Activated CD4-positive, alpha-beta memory T cell treated with anti-CD3 and anti-CD28 coated beads for 36 hours (primary cell): ENCODE measurements at regions not wholly inside any gene's neighbourhood (a gene's known extent, or its start where the extent isn't known, plus 50 kb on each side); places are given as distances from the start of the nearest gene placed in this dataset.
A peak's percentile ranks its signal among the peaks of the same experiment; 100 is the strongest.

Experiments used
- CTCF ChIA-PET: fragments of 350-600 bp; sonication (Branson Sonifier 250); formaldehyde crosslinking; loops from one replicate; lab custom pipeline; 2021; ENCODE audit warnings: antibody characterized with exemption, inconsistent platforms; lab: Charles Lee
- POLR2A ChIA-PET: fragments of 350-600 bp; sonication (Branson Sonifier 250); formaldehyde crosslinking; loops from one replicate; lab custom pipeline; 2021; ENCODE audit warnings: antibody characterized with exemption; lab: Charles Lee
- DNase-seq: peaks from one replicate; pipeline ENCODE4 v3.0.0-alpha.2; 2020
- H3K27ac Mint-ChIP-seq: one replicate; pipeline ENCODE4 v1.8.0; 2021; ENCODE audit warnings: mixed read lengths
- H3K27me3 Mint-ChIP-seq: one replicate; pipeline ENCODE4 v1.8.0; 2021; ENCODE audit warnings: mixed read lengths
- H3K36me3 Mint-ChIP-seq: one replicate; pipeline ENCODE4 v1.8.0; 2021; ENCODE audit warnings: mixed read lengths
- H3K4me1 Mint-ChIP-seq: one replicate; pipeline ENCODE4 v1.8.0; 2021; ENCODE audit warnings: low read depth, mixed read lengths
- H3K4me3 Mint-ChIP-seq: one replicate; pipeline ENCODE4 v1.8.0; 2021; ENCODE audit warnings: mild to moderate bottlenecking, mixed read lengths
- H3K9me3 Mint-ChIP-seq: one replicate; pipeline ENCODE4 v1.8.0; 2021; ENCODE audit warnings: mixed read lengths
- intact Hi-C: fragments of 100-400 bp; cut with micrococcal nuclease; formaldehyde crosslinking; loops from one replicate; pipeline ENCODE4 v1.15.1; 2023

DNA sequence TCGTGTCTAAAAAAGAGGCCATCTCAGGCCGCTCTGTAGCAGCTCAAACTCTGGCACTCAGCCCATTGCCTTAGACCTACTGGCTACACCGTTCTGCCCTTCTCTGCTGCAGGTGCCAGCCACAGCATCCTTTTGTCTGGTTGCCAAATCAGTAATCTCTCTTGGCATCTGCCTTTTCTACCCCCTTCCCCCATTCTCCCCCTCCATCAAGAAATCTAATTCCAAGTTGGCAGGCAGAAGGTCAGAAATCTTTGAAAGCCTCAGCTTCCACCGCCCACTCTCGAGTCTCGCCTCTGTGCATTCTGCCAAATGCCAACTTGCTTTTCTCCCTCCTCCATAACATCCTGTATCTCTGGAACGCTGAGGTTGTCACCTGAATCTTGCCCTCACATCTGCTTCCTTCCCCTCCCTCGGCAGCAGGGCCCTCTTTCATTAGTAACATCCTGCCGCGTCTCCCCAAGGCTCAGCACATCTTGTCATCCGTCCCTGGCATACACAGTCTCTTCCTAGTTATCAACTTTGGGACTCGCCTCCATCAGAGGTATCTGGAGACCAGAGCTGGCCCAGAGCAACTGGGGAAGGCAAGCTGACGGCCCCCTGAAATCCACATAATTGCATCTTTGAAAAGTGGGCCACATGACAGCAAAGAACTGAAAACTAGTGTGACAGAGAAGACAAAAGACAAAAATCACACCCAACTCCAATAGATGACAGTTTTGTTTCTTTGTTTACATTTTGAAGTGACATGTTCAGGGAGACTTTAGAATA lies 312.0 kb upstream of the CCDC54 start:
- CTCF ChIA-PET: interaction anchor here (0.6 to 1.4 kb wide), 10 partner anchors 10 to 1599 kb away, joined by 3 to 7 read pairs (median 3); no protein-coding TSS in a partner anchor
- Mint-ChIP-seq H3K4me3 (no peak overlapping the region), H3K4me1 (peaks cover 18% of the 10 kb centered on the region), H3K9me3 (no peaks in the 10 kb centered on the region), H3K27ac (no peak overlapping the region), H3K36me3 (no peaks in the 10 kb centered on the region), H3K27me3 (peaks cover 9% of the 10 kb centered on the region)
- intact Hi-C loops: loop anchor here (10.0 kb wide), 2 partner anchors 460 to 1550 kb away; no protein-coding TSS in a partner anchor
- POLR2A ChIA-PET: no interaction called here
- DNase-seq: peak; percentile 20

DNA sequence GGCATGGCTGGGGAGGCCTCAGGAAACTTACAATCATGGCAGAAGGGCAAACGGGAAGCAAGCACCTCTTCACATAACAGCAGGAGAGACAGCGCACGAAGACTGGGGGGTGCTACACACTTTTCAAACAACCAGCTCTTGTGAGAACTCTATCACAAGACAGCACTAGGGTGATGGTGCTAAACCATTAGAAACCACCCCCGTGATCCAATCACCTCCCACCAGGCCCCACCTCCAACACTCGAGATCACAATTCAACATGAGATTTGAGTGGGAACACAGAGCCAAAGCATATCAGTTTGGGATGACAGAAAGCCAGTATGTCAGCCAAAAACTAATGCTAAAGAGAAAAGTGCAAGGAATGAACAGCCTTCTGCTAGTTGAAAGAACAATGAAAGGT lies 309.8 kb upstream of the CCDC54 start:
- CTCF ChIA-PET: no interaction called here
- Mint-ChIP-seq H3K27ac (no peak overlapping the region), H3K4me3 (no peak overlapping the region)

DNA sequence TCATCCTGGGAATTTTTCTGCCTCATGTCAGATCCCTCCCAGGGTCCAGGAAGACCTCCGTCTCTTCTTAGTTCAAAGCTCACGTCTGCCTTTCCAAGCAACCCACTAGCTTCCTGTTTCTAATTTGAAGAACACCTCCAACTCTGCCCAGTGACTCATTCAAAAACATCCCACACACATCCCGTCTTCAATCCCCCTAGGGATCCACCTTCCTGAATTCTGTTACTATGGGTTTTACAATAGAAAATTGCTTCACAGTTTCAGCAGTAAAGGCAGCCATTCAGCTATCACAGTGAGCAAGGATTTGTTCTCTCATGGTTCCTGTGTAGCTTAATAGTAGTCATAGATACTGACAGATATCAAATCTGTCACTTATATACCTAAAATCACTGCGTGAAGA lies 308.3 kb upstream of the CCDC54 start:
- Mint-ChIP-seq H3K27me3 (peaks cover 4% of the 10 kb centered on the region), H3K36me3 (no peaks in the 10 kb centered on the region), H3K4me3 (no peak overlapping the region), H3K9me3 (no peaks in the 10 kb centered on the region), H3K4me1 (peaks cover 18% of the 10 kb centered on the region), H3K27ac (no peak overlapping the region)
- DNase-seq: no peak
- intact Hi-C loops: loop anchor here (10.0 kb wide), 2 partner anchors 464 to 1554 kb away; no protein-coding TSS in a partner anchor
- CTCF ChIA-PET: no interaction called here
- POLR2A ChIA-PET: no interaction called here

More for the DNA sequence above, 309.8 kb upstream of the CCDC54 start:
- intact Hi-C loops: loop anchor here (10.0 kb wide), 2 partner anchors 463 to 1553 kb away; no protein-coding TSS in a partner anchor
- Mint-ChIP-seq H3K4me1 (peaks cover 18% of the 10 kb centered on the region), H3K36me3 (no peaks in the 10 kb centered on the region), H3K9me3 (no peaks in the 10 kb centered on the region), H3K27me3 (peaks cover 9% of the 10 kb centered on the region)
- DNase-seq: no peak
- POLR2A ChIA-PET: no interaction called here

DNA sequence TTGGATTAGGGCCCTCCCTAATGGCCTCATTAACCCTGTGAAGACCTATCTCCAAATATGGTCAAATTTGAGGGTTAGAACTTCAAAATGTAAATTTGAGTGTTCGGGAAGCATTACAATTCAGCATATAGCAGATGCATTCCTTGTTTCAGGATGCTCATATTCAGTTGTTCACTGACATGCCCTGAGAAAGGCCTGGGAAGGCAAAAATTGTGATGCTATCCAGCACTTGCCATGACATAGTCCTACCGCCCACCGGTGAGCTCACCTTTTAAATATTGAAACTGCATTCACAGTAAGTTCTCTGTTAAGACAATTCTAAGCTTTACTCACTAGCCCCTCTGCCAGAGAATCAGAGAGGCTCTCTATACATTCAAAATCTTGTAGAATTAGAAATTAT lies 300.3 kb upstream of the CCDC54 start:
- no peaks in the 10 kb centered on the region for H3K9me3 Mint-ChIP-seq
- ChIA-PET POLR2A (no interaction called here), CTCF (no interaction called here)
- no peaks in the 10 kb centered on the region for H3K36me3 Mint-ChIP-seq
- no peak overlapping the region for H3K4me3 Mint-ChIP-seq
- no peak for DNase-seq
- no peaks in the 10 kb centered on the region for H3K27me3 Mint-ChIP-seq
- intact Hi-C loops: no loop called here
- no peak overlapping the region for H3K27ac Mint-ChIP-seq
- H3K4me1 Mint-ChIP-seq: no peaks in the 10 kb centered on the region

- Mint-ChIP-seq H3K9me3 (no peaks in the 10 kb centered on the region), H3K4me1 (no peaks in the 10 kb centered on the region), H3K27ac (no peak overlapping the region), H3K27me3 (no peaks in the 10 kb centered on the region), H3K36me3 (no peaks in the 10 kb centered on the region), H3K4me3 (no peak overlapping the region)
- intact Hi-C loops: no loop called here
- ChIA-PET POLR2A (no interaction called here), CTCF (interaction anchor here (1.8 kb wide), 1 partner anchor 13 kb away, joined by 6 read pairs; no protein-coding TSS in a partner anchor)
- no peak for DNase-seq
Observed at GRCh38 chr3:107077391-107077790, 299.8 kb upstream of the CCDC54 start.

DNA sequence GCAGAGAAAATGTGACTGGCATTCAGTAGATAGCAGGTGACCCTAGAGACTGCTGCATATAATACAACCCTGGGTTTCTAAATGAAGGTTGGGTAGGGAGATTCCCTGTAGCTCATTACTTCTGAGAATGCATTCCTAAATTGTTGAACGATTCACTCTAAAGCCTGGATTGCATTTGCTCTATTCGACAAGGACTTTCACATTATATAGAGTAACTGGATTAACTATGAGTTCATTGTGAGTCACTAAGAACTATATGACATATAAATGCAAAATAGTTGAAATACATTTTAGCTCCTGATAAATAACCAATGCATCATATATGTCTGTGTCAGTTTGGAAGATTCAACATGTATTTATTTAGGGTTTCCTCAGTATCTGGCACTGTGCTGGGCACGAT lies 294.7 kb upstream of the CCDC54 start:
- H3K36me3 Mint-ChIP-seq: no peaks in the 10 kb centered on the region
- ChIA-PET POLR2A (no interaction called here), CTCF (no interaction called here)
- H3K27me3 Mint-ChIP-seq: no peaks in the 10 kb centered on the region
- no peak overlapping the region for H3K4me3 Mint-ChIP-seq
- no peaks in the 10 kb centered on the region for H3K9me3 Mint-ChIP-seq
- DNase-seq: no peak
- H3K27ac Mint-ChIP-seq: no peak overlapping the region
- H3K4me1 Mint-ChIP-seq: no peaks in the 10 kb centered on the region
- intact Hi-C loops: no loop called here

GRCh38 chr3:107085261-107085660 lies 292.0 kb upstream of the CCDC54 start:
- POLR2A ChIA-PET: no interaction called here
- no peak overlapping the region for H3K4me3 Mint-ChIP-seq
- no peak overlapping the region for H3K27ac Mint-ChIP-seq
- no peaks in the 10 kb centered on the region for H3K9me3 Mint-ChIP-seq
- H3K27me3 Mint-ChIP-seq: peaks cover 2% of the 10 kb centered on the region
- H3K36me3 Mint-ChIP-seq: no peaks in the 10 kb centered on the region
- CTCF ChIA-PET: no interaction called here
- DNase-seq: no peak
- no peaks in the 10 kb centered on the region for H3K4me1 Mint-ChIP-seq
- intact Hi-C loops: no loop called here

GRCh38 chr3:107092121-107092520 lies 285.1 kb upstream of the CCDC54 start:
- H3K4me3 Mint-ChIP-seq: no peak overlapping the region
- no peak for DNase-seq
- no peaks in the 10 kb centered on the region for H3K36me3 Mint-ChIP-seq
- no peaks in the 10 kb centered on the region for H3K9me3 Mint-ChIP-seq
- POLR2A ChIA-PET: no interaction called here
- CTCF ChIA-PET: no interaction called here
- H3K4me1 Mint-ChIP-seq: no peaks in the 10 kb centered on the region
- intact Hi-C loops: no loop called here
- no peak overlapping the region for H3K27ac Mint-ChIP-seq
- H3K27me3 Mint-ChIP-seq: peaks cover 14% of the 10 kb centered on the region

- intact Hi-C loops: no loop called here
- POLR2A ChIA-PET: no interaction called here
- Mint-ChIP-seq H3K36me3 (no peaks in the 10 kb centered on the region), H3K4me1 (no peaks in the 10 kb centered on the region), H3K4me3 (no peak overlapping the region), H3K27me3 (no peaks in the 10 kb centered on the region), H3K27ac (no peak overlapping the region), H3K9me3 (no peaks in the 10 kb centered on the region)
- CTCF ChIA-PET: no interaction called here
- no peak for DNase-seq
Observed at GRCh38 chr3:107098864-107099263, 278.4 kb upstream of the CCDC54 start.

DNA sequence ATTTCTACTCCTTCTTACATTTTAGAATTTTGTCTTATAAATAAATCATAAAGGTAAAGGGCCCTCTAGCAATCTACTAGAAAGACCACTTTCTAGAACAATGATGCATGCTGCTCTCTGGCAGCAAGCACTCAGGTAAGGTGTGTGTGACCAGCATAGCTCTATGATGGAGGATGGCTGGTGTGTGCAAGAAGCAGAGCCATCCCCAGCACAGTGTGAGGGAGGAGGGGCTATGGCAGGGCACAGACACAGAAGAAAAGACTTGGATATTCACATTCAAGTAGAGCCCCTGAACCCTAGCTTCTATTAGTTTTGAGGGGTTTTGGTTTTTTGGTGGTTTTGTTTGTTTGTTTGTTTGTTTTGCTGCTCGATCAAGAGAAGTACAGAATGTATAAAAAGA lies 277.1 kb upstream of the CCDC54 start:
- DNase-seq: no peak
- ChIA-PET CTCF (no interaction called here), POLR2A (no interaction called here)
- no peak overlapping the region for H3K27ac Mint-ChIP-seq
- H3K4me3 Mint-ChIP-seq: no peak overlapping the region
- peaks cover 4% of the 10 kb centered on the region for H3K9me3 Mint-ChIP-seq
- no peaks in the 10 kb centered on the region for H3K27me3 Mint-ChIP-seq
- intact Hi-C loops: no loop called here
- no peaks in the 10 kb centered on the region for H3K36me3 Mint-ChIP-seq
- no peaks in the 10 kb centered on the region for H3K4me1 Mint-ChIP-seq

GRCh38 chr3:107100573-107100972 lies 276.7 kb upstream of the CCDC54 start:
- Mint-ChIP-seq H3K27ac (no peak overlapping the region), H3K4me3 (no peak overlapping the region), H3K4me1 (no peaks in the 10 kb centered on the region), H3K36me3 (no peaks in the 10 kb centered on the region), H3K9me3 (peaks cover 4% of the 10 kb centered on the region), H3K27me3 (no peaks in the 10 kb centered on the region)
- no peak for DNase-seq
- intact Hi-C loops: no loop called here
- ChIA-PET CTCF (interaction anchor here (1.2 kb wide), 1 partner anchor 36 kb away, joined by 3 read pairs; no protein-coding TSS in a partner anchor), POLR2A (no interaction called here)

- no peaks in the 10 kb centered on the region for H3K27me3 Mint-ChIP-seq
- no peaks in the 10 kb centered on the region for H3K4me1 Mint-ChIP-seq
- intact Hi-C loops: no loop called here
- peaks cover 4% of the 10 kb centered on the region for H3K9me3 Mint-ChIP-seq
- H3K27ac Mint-ChIP-seq: no peak overlapping the region
- DNase-seq: no peak
- POLR2A ChIA-PET: no interaction called here
- no peak overlapping the region for H3K4me3 Mint-ChIP-seq
- CTCF ChIA-PET: no interaction called here
- no peaks in the 10 kb centered on the region for H3K36me3 Mint-ChIP-seq
Observed at GRCh38 chr3:107103786-107104185, 273.5 kb upstream of the CCDC54 start.

GRCh38 chr3:107106316-107106715 lies 270.9 kb upstream of the CCDC54 start:
- Mint-ChIP-seq H3K9me3 (peaks cover 4% of the 10 kb centered on the region), H3K4me3 (no peak overlapping the region), H3K36me3 (no peaks in the 10 kb centered on the region), H3K27me3 (no peaks in the 10 kb centered on the region), H3K27ac (no peak overlapping the region), H3K4me1 (no peaks in the 10 kb centered on the region)
- intact Hi-C loops: no loop called here
- ChIA-PET POLR2A (no interaction called here), CTCF (no interaction called here)
- DNase-seq: no peak
